ENCODE measurements at regions not wholly inside any gene's neighbourhood (a gene's known extent, or its start where the extent isn't known, plus 50 kb on each side); places are given as distances from the start of the nearest gene placed in this dataset.

- TF ChIP-seq, protein P1, sequence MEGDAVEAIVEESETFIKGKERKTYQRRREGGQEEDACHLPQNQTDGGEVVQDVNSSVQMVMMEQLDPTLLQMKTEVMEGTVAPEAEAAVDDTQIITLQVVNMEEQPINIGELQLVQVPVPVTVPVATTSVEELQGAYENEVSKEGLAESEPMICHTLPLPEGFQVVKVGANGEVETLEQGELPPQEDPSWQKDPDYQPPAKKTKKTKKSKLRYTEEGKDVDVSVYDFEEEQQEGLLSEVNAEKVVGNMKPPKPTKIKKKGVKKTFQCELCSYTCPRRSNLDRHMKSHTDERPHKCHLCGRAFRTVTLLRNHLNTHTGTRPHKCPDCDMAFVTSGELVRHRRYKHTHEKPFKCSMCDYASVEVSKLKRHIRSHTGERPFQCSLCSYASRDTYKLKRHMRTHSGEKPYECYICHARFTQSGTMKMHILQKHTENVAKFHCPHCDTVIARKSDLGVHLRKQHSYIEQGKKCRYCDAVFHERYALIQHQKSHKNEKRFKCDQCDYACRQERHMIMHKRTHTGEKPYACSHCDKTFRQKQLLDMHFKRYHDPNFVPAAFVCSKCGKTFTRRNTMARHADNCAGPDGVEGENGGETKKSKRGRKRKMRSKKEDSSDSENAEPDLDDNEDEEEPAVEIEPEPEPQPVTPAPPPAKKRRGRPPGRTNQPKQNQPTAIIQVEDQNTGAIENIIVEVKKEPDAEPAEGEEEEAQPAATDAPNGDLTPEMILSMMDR (conservative IDR thresholded peaks at IDR 0.05 in 1 of 2, IDR thresholded peaks at IDR 0.05 in 1 of 2; ENCODE audit: low read depth in 1 of 2, low read length in 2 of 2): no peak
- TF ChIP-seq EZH2 (IDR thresholded peaks at IDR 0.05; ENCODE audit: low read length, missing control alignments): no peak
Measured at GRCh38 chr2:188664951-188665595, 309.1 kb upstream of the COL3A1 start.
